HG02623 (cell line): ENCODE measurements at regions not wholly inside any gene's neighbourhood (a gene's known extent, or its start where the extent isn't known, plus 50 kb on each side); places are given as distances from the start of the nearest gene placed in this dataset.

ENCODE experiments used
- ATAC-seq: cut with Tn5 transposase; IDR thresholded peaks from one replicate; pipeline ENCODE4 v1.9.1; 2021; ENCODE audit warnings: moderate library complexity; ENCODE audit not compliant: unreplicated experiment

DNA sequence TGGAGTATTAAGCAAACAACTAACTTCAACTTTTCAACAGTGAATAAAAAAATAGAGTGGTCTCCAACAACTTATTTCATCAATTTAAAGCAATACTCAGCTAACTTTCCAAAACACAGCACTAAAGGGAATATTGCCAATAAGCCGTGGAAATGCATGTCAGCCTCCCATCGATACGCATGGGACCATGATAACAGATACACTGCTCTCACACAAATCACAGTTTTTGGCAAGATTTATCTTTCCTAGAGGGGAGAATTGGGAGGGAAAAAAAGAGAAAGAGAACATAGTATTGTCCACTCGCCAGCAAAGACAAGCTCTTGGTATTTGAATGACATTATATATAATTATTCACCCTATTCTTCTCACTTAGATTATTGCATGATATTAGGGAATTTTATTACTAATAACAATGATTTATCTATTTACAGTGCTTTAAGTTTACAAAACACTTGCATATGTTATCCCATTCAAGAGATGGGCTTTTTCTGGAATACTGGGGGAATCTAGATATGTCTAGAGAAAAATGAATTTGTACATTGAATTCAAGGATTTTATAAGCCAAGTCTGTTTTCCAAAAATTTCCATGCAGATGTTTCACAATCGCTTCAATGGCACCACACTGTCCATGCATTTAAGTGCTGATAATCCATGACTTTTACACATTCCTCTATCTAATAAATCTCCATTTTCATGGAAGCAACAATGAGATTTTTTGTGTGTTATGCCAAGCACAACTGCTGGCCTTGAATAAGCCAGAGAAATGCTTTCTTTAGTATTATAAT lies 194.0 kb upstream of the MGMT start:
- ATAC-seq = no peak

DNA sequence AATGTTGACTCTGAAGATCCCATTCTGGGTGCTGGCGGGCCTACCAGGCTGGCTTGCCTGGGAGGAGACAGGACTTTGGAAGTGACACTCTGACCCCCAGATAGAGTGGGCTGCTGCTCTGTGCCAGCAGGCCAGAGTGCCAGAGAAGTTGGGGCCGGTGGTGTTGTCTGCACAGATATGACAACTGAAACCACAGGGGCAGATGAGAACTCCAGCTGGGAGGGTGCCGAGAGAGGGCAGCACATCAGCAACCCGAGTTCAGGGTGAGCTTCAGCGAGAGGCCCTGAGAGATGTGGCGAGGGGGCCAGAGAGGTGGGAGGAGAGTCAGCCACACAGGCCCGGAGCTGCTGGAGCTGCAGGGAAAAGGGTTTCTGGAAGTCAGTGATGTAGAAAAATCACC lies 193.2 kb upstream of the MGMT start:
- no peak for ATAC-seq

DNA sequence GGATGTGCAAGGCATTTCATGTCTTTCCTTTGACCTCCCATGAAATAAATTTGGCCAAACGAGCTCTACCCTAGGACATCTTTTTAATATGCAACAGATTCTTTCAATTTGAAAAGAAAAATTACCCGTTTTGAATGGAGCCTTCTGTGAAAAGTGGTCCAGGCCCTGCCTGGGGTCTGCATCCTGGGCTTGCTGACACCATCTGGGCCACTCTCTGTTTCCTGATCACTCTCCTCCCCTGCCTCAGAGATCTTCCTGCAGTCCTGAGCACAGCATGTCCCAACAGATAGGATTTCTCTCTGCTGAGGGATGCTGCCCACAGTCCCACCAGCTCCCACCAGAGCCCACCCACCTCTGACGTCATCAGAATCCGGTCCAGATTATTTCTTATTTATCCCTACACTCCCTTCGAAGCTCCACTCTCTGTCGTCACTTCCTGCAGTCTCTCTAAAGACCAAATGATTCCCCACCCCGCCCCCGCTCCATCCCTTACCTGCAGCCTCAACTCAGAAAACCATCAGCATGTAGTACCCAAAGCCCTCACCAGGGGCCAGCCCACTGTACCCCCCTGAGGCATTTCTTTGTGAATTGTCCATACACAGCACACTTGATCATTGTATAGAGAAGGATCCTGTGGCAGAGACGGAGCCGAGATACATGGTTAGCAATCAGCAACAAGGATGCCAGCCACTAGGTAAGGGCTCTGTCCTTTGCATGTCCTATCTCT lies 192.1 kb upstream of the MGMT start:
- ATAC-seq = no peak

DNA sequence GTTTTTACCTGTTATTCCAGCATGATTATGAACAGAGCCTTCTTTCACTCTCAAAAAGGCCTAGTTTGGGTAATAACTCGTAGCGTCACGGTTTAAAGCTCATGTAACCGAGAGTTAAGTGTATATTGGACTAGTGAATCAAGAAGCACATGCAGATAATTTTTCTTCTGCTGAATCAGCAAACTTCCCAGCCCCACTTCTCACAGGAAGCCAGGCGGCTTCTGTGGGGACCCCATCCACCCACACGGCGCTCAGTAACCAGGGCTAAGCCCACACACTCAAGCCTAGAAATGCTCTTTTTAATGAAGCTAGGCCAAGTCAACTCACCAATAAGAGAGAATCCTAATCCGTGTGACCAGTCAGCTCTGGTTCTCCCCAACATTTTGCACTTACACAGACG lies 191.2 kb upstream of the MGMT start:
- no peak for ATAC-seq

DNA sequence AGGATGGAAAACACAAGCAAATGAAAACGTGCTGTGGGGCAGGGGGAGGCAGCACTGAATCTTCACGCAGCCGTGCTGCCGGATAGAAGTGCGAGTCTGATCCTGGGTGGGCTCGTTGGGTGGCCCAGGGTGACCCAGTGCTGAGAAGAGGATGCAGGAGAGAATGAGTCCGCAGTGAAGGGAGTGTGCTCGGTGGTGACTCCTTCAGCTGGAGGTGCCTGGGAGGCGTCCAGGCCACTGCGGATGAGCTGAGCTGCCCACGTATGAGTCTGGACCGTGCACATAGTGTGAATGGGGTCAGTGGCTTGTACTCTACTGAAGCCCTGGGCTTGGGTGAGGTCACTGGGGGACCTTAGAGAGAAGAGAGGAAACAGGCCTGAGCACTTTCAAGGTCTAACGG lies 190.0 kb upstream of the MGMT start:
- no peak for ATAC-seq

DNA sequence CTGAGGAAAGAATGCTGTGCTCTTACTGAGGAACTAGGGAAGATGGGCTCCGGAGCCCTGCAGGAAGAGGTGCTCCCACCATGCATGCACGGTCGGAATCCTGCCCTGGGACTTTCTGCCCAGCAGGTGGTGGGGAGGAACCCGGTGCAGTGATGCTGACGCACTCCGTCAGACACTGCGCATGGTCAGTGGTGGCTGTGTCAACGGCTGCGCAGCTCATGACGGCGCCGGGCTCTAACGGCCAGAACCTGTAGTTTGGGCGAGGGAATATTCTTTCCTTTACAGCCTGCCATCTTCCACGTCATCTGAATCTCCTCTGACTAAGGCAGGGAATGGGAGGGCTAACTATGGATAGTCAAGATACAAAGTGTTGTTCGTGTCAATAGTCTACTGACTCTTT lies 189.2 kb upstream of the MGMT start:
- ATAC-seq = no peak

DNA sequence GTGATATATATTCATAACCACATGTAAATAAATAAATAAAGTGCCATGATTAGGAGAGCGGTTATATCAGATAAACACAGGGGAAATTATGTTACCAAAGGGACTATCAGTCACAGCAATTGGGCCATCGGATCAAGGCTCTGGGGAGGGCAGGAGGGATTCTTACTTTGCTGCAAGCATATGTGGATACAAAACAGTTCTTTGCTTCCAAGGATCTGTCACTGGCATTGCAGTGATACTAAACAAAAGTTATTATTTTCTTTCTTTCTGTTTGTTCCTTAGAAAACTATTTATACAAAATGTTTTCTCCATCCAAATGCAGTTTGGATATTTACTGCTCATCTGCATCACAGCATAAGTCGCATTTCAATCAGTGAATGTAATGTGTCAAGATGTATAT lies 188.4 kb upstream of the MGMT start:
- ATAC-seq = no peak

DNA sequence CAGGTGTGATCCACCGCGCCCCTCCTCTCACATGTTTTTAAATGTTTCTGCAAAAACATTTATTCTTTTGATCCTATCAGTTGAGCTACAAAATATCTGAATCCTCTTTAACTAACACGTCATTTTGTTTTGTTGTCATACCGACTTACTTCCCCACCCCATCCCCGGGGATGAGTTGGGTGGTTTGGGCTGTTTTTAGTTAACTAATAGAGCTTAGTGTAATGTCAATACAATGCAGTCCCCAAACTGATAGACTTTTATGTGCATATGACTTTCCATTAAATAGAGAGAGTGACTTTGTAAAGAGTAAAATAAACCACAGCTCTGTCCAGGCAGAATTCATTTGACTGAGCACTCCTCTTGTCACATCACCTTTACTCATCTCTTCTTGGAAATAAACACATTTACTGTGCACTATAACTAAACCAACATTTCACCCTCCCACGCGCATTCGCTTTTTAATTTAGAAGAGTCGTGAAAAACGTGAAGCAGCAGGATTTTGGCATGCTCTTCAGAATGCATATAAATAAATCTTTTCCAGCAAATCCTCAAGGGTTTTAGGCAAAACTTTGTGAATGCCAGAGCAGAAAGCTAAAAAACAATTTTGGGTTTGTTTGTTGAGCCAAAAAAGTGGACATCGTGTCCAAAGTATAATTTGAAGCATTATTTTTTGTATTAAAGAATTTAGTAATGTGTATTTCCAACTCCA lies 187.4 kb upstream of the MGMT start:
- no peak for ATAC-seq

DNA sequence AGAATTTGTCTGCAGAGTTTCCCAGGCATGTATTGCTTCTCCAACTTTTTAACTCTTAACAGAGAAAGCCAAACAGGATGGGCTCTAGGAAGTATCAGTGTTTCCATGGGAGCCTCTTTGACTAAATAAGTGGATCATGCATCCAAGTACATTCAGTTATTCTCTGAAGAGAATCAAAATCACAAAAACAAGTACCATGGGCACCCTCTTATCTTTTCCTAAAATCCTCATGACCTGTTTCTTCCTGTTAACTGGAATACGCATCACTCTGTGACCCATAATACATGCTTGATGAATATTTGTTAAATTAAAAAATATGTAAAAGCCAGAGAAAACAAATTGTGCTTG lies 186.9 kb upstream of the MGMT start:
- ATAC-seq = no peak

DNA sequence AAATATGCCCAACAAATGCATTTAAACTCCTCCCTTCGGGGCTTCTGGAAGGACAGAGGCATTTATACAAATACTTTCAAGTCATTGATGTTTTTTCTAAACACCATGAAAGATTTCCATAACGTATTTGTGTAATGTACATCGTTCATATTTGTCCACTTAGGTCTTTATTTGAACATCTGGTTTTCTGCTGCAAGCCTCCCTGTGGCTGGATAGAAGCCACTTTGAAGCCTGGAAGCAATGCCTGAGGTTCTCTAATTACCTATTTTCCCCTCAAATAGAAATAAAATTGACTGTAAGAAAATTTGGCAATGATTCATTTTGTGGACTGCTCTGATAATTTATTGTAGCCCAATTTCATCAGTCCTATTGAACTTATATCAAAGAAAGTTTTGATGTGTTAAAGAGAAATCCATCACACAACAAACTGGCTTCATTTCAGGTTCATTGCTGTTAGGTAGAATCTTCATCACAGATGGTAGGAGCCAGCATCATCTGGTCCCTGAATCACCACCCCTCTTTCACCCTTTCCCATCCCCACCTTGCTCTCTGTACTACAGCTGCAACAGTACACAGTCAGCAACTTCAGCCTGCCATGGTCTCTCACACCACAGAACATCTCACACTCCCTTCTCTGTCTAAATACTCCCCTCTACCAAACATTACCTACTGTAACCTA lies 186.0 kb upstream of the MGMT start:
- ATAC-seq = no peak

DNA sequence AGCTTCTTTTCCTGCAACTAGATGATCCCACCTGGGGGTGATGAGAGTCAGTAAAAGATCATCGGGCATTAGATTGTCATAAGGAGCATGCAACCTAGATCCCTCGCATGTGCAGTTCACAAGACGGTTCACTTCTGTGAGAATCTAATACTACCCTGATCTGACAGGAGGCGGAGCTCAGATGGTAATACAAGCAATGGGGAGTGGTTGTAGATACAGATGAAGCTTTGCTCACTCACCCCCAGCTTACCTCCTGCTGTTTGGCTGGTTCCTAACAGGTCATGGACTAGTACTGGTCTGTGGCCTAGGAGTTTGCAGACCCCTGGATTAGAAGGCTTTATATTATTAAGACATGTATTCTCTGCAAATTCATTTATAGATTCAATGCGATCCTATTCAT lies 181.6 kb upstream of the MGMT start:
- ATAC-seq = no peak

DNA sequence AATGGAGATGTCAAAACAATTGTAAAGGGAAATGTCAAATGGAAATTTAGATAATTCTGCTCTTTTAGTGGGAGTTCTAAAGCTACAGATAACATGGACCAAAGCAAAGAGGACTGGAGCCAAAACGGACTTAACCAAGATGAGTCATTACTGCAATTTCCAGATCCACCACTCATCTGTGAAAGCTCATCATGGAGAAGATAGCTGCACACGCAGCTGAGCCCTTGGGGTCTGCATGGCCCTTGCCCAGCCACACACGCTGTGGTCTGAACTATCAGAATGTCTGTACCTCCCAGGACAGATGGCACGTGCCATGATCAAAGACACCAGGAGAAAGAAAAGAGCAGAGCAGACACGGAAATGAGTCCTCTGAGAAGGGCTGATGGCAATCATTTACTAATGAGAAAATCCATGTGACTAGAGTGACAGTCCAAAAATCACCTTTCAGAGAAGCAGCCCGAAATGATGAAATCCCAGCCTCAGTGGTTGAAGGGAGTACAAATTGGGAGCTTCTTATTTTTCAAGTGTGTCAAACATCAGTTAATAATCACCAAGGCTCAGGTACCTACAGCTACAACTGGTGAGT lies 177.9 kb upstream of the MGMT start:
- no peak for ATAC-seq

DNA sequence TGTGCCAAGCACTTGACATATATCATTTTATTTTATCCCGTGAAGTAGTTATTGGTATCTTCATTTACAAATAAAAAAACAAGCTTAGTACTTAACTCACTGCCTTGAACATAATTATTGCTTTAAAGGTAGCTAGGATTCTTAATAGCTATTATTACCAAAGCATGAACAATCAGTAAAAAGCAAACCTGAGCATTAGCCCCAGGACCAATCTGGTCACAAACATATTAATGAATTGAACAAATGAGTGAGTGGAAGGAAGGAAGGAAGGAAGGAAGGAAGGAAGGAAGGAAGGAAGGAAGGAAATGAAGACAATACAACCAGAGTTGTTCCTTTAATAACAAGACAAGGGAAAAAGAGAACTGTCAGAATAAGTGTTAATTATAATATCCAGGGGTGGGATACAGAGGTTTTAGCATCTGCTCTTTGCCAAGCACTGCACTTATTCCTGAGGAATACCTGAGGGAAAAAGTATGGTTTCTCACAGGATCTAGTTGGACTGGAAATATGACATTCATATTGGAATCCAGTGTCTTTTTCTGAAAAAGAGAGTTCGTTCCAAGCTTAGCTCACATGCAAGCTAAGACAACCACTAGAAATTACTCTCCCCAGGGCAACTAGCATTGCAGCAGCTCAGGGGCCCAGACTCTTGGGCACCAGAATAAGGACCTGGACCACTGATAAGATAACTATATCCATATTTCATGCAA lies 172.9 kb upstream of the MGMT start:
- ATAC-seq = no peak

DNA sequence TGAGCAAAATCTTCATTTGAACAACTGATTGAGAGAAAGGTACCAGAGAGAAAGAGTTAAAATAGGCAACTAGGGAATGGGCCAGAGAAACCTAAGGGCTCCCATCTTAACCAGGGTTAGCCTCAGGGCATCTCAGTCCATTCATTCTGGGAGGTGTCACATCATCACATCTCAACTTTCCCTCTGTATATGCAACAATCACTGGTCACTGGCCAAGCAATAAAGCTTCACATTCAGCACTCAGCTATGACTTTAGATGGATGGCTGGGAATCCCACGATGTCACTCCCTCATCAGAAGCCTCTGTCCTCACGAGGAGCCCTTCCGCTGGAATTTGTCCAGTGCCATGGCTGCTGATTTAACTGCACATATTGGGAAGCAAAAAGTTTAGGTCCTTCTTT lies 172.1 kb upstream of the MGMT start:
- no peak for ATAC-seq

DNA sequence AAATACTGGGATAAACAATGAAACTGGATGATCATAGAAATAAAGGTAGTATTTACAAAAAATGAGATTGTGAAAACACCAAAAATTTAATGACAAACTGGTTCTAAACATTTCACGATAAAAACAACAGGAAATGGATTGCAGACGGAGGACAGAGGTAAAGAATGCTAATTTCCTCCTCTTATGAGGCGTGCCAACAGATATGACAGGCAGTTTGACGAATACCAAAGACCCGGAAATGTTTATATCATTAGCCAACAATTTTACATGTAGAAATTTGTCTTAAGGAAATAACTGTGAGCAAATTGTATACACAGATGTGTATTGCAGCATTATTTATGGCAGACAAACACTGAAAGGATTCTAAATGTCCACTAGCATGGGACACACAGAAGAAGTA lies 162.0 kb upstream of the MGMT start:
- no peak for ATAC-seq

DNA sequence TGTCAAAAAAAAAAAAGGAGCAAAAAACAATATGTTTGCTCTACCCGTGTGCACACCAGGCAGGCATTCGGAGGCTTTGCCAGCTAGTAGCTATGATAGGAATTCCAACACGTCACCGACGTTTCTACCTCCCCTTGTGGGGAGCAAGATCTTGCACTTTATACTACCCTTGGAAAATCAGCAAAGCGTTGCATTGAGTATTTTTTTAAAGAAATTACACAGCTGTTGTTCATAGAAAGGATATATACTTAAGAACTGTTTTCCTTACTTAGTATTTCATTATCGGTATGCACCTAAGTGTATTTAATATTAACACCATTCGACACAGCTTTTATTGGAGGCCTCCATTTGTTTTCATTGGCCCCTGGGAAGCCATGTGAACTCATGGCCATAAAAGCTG lies 159.9 kb upstream of the MGMT start:
- ATAC-seq = no peak

DNA sequence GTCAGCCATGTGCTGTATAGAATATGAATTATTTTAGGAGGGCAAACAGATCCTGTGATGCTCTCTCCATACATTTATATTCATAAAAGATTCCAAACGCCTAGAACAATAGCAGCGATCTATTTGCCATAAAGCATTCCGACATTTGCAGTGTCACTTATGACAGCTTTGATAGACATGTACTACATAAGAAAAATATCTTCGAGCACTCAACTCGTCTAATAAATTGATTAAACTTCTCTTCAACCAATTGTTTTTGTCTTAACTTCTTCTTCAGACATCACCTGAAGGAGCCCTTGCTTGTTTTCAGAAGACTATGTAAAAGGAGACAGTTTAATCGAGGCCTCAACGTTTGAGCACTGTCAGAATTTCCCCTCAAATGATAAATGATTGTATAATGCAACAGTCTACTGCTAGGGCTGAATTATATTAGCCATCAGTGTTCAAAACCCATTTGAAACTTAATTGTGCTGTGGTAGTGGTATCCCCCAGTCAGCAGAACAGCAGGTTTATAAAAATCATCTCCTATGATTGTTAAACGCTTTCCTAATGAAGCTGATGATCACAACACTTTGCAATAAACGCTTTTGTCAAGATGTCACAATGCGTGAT lies 158.0 kb upstream of the MGMT start:
- ATAC-seq = no peak

DNA sequence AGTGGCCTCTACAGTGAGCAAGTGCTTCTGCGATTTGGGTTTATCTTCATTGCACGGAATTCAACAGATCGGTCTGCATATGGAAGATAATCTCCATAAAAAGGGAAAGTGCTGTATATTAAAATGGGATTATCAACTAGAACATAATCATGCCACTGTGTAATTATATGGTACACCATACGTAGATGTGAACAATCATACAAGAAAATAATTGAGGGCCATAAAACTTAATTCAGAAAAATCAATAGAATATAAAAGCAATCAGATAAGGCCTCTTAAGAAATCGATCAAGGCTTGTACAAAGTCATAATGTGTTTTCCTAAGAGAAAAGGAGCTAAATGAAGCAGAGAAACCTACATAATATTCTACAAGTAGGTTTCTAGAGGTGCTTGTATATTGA lies 157.5 kb upstream of the MGMT start:
- ATAC-seq = no peak

DNA sequence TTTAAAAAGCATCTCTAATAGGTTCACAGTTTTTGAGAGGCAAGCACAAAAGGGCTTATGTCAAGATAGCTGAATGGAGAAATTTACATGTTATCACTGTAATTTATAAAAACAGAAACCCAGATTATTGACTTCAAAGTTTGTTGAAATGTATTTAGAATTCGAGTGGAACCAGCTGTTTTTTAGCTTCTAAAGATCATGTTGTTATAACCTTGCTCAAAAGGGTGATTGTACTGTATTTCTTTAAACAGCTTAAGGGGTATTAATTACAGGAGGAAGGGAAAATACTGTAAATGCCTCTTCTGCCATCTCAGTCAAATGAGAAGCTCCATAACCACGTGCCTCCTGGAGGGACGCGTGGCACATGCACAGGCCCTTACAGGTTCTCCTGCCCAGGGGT lies 156.2 kb upstream of the MGMT start:
- no peak for ATAC-seq

DNA sequence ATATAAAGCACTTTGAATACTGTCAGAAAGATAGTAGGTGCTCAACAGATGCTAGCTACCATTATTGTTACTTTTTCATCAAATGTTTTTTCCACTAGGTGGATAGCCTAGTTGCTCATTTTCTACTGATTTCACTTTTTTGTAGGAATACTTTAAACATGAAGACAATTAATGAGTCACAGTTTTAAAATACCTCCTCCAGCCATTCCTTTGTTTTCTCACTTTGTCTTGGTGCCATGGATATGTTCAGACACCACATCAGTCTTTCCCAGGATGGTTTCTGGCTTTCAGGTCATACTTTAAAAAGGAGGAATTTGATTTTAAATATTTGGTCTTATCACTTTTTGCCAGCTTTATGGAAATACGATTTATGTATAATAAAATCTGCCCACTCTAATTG lies 147.1 kb upstream of the MGMT start:
- ATAC-seq = no peak
